ENCODE measurements at regions not wholly inside any gene's neighbourhood (a gene's known extent, or its start where the extent isn't known, plus 50 kb on each side); places are given as distances from the start of the nearest gene placed in this dataset.

DNA sequence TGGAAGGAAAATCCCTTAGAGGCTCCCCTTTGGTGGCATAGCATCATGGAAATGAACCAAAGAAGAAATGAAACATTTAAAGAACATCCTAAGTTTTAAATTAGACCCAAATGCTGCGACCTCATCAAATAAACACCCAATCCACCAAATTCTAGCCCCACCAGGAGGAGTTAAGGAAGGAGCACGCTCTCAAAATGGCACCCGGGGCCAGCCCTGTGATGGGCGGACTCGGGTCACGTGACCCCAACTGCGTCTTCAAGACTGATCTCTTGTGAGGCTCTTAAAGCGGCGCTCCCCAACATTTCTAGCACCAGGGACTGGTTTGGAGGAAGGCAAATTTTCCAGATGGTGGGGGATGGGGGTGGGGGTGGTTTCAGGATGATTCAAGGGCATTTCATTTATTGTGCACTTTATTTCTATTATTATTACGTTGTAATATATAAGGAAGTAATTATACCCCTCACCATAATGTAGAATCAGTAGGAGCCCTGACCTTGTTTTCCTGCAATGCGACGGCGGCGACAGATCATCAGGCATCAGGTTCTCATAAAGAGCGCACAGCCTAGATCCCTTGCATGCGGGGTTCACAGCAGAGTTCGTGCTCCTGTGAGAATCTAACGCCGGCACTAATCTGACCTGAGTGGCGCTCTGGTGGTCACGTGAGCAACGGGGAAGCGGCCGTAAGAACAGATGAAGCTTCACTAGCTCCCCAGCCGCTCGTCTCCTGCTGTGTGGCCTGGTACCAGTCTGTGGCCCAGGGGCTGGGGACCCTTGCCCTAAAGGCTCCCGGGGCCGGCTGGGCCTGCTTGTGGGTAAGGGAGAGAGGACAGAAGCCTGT, 55.3 kb upstream of the SLC22A11 start:
- TF ChIP-seq, protein P1, sequence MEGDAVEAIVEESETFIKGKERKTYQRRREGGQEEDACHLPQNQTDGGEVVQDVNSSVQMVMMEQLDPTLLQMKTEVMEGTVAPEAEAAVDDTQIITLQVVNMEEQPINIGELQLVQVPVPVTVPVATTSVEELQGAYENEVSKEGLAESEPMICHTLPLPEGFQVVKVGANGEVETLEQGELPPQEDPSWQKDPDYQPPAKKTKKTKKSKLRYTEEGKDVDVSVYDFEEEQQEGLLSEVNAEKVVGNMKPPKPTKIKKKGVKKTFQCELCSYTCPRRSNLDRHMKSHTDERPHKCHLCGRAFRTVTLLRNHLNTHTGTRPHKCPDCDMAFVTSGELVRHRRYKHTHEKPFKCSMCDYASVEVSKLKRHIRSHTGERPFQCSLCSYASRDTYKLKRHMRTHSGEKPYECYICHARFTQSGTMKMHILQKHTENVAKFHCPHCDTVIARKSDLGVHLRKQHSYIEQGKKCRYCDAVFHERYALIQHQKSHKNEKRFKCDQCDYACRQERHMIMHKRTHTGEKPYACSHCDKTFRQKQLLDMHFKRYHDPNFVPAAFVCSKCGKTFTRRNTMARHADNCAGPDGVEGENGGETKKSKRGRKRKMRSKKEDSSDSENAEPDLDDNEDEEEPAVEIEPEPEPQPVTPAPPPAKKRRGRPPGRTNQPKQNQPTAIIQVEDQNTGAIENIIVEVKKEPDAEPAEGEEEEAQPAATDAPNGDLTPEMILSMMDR (conservative IDR thresholded peaks at IDR 0.05) = no peak
- TF ChIP-seq EZH2 (IDR thresholded peaks at IDR 0.05; ENCODE audit: low read depth) = no peak

Measured in PC-9 (cell line).